ENCODE measurements at regions not wholly inside any gene's neighbourhood (a gene's known extent, or its start where the extent isn't known, plus 50 kb on each side); places are given as distances from the start of the nearest gene placed in this dataset.

GRCh38 chr5:179418972-179419371, 73.7 kb upstream of the ADAMTS2 start:
- 71 to 75% methylated on average over 11 of the region's 11 CpGs for WGBS, 2 donors
- no peak for ATAC-seq (ENCODE audit: low FRiP score in 2 of 2)
- TF ChIP-seq POLR2A (IDR thresholded peaks at IDR 0.05) = no peak
- TF ChIP-seq EP300 (IDR thresholded peaks at IDR 0.05) = no peak
- TF ChIP-seq POLR2AphosphoS5 (IDR thresholded peaks at IDR 0.05) = no peak
- no peak for TF ChIP-seq CTCF (IDR thresholded peaks at IDR 0.05)
- Histone ChIP-seq H3K36me3 (no peaks in the 10 kb centered on the region), H3K4me3 (no peak overlapping the region), H3K27ac (no peak overlapping the region), H3K27me3 (no peaks in the 10 kb centered on the region), H3K9me3 (no peaks in the 10 kb centered on the region), H3K4me1 (no peaks in the 10 kb centered on the region)
- DNase-seq = no peak

- Histone ChIP-seq H3K27me3 (no peaks in the 10 kb centered on the region), H3K27ac (no peak overlapping the region), H3K4me1 (no peaks in the 10 kb centered on the region), H3K9me3 (no peaks in the 10 kb centered on the region), H3K36me3 (no peaks in the 10 kb centered on the region), H3K4me3 (no peak overlapping the region)
- WGBS, 2 donors = 70 to 89% methylated on average over 3 to 5 of the region's 5 CpGs
- no peak for TF ChIP-seq POLR2AphosphoS5 (IDR thresholded peaks at IDR 0.05)
- TF ChIP-seq CTCF (IDR thresholded peaks at IDR 0.05) = no peak
- TF ChIP-seq EP300 (IDR thresholded peaks at IDR 0.05) = no peak
- no peak for TF ChIP-seq POLR2A (IDR thresholded peaks at IDR 0.05)
- DNase-seq (no peak), ATAC-seq (ENCODE audit: low FRiP score in 2 of 2) (no peak)
Observed at GRCh38 chr5:179417696-179418095, 72.4 kb upstream of the ADAMTS2 start.

GRCh38 chr5:179417016-179417415, 71.8 kb upstream of the ADAMTS2 start:
- no peaks in the 10 kb centered on the region for H3K36me3 ChIP-seq
- no peaks in the 10 kb centered on the region for H3K4me1 ChIP-seq
- 44 to 59% methylated on average over 9 to 10 of the region's 10 CpGs for WGBS, 2 donors
- H3K27me3 ChIP-seq = no peaks in the 10 kb centered on the region
- no peak for DNase-seq
- no peaks in the 10 kb centered on the region for H3K9me3 ChIP-seq
- no peak overlapping the region for H3K27ac ChIP-seq
- H3K4me3 ChIP-seq = no peak overlapping the region
- no peak for TF ChIP-seq POLR2A (IDR thresholded peaks at IDR 0.05)
- TF ChIP-seq POLR2AphosphoS5 (IDR thresholded peaks at IDR 0.05) = no peak
- no peak for TF ChIP-seq EP300 (IDR thresholded peaks at IDR 0.05)
- no peak for TF ChIP-seq CTCF (IDR thresholded peaks at IDR 0.05)
- ATAC-seq (ENCODE audit: low FRiP score in 2 of 2) = no peak

GRCh38 chr5:179416114-179416822, 71.0 kb upstream of the ADAMTS2 start:
- TF ChIP-seq EP300 (IDR thresholded peaks at IDR 0.05) = no peak
- TF ChIP-seq POLR2AphosphoS5 (IDR thresholded peaks at IDR 0.05) = no peak
- TF ChIP-seq POLR2A (IDR thresholded peaks at IDR 0.05) = no peak
- Histone ChIP-seq H3K4me1 (no peaks in the 10 kb centered on the region), H3K9me3 (no peaks in the 10 kb centered on the region), H3K4me3 (no peak overlapping the region), H3K36me3 (no peaks in the 10 kb centered on the region), H3K27me3 (no peaks in the 10 kb centered on the region), H3K27ac (no peak overlapping the region)
- ATAC-seq (ENCODE audit: low FRiP score in 2 of 2) = no peak
- DNase-seq = no peak
- WGBS, 2 donors = 74 to 85% methylated on average over 15 of the region's 21 CpGs

GRCh38 chr5:179415291-179416060, 70.2 kb upstream of the ADAMTS2 start:
- Histone ChIP-seq H3K36me3 (no peaks in the 10 kb centered on the region), H3K4me1 (no peaks in the 10 kb centered on the region), H3K27ac (no peak overlapping the region), H3K9me3 (no peaks in the 10 kb centered on the region), H3K4me3 (no peak overlapping the region), H3K27me3 (no peaks in the 10 kb centered on the region)
- ATAC-seq (ENCODE audit: low FRiP score in 2 of 2) (no peak), DNase-seq (no peak)
- WGBS, 2 donors = 82 to 90% methylated on average over 11 of the region's 11 CpGs
- TF ChIP-seq CTCF (IDR thresholded peaks at IDR 0.05) = no peak
- no peak for TF ChIP-seq POLR2A (IDR thresholded peaks at IDR 0.05)
- TF ChIP-seq EP300 (IDR thresholded peaks at IDR 0.05) = no peak
- no peak for TF ChIP-seq POLR2AphosphoS5 (IDR thresholded peaks at IDR 0.05)

All from upper lobe of left lung (tissue), 6 donors.